HepG2 (cell line): ENCODE measurements at regions not wholly inside any gene's neighbourhood (a gene's known extent, or its start where the extent isn't known, plus 50 kb on each side); places are given as distances from the start of the nearest gene placed in this dataset.

Source experiments
- ATAC-seq: fragments of 200-7000 bp; cut with Tn5 transposase; 3 replicates; pipeline ENCODE4 v1.9.1; 2020; ENCODE audit warnings: mild to moderate bottlenecking, moderate library complexity
- BruUV-seq: library from RNA; stranded (reverse); fragments of 400-500 nt; replicated peaks from 2 replicates; lab custom pipeline; 2021; lab: Mats Ljungman, UMichigan
- CTCF ChIA-PET: fragments of 300-600 bp; formaldehyde crosslinking; extraction: SDS; loops from one replicate; lab custom pipeline; 2021; ENCODE audit warnings: low total read pairs, inconsistent platforms, low intra/inter-chr PET ratio; lab: Yijun Ruan, JAX
- POLR2A ChIA-PET: fragments of 350-600 bp; sonication (Branson Sonifier 250); formaldehyde crosslinking; loops from one replicate; lab custom pipeline; 2020; ENCODE audit warnings: antibody characterized with exemption, inconsistent platforms; lab: Yijun Ruan, JAX
- DNase-seq: peaks from one replicate; pipeline ENCODE4 v3.0.0-alpha.2; 2015; ENCODE audit warnings: low spot score
- FAIRE-seq: peaks from 3 replicates; lab custom pipeline; 2011; peaks lifted over from hg19 to GRCh38; lab: Jason Lieb, UNC
- H2AFZ ChIP-seq: one replicate; pipeline ENCODE4 v1.6.1; 2011; ENCODE audit warnings: low read length, inconsistent platforms
- H3K27ac ChIP-seq: fragments of 300-600 bp; 3 replicates; pipeline ENCODE4 v1.8.0; 2011; ENCODE audit warnings: mixed run types, mild to moderate bottlenecking, mixed read lengths, low read length, inconsistent platforms; ENCODE audit not compliant: insufficient read depth; ENCODE audit errors: extremely low read length
- H3K27me3 ChIP-seq, 2 experiments: fragments of 200-600 bp in 1 of 2; 2 replicates in 1 of 2; 3 replicates in 1 of 2; pipeline versions ENCODE4 v1.6.0 to v1.8.0; 2011; ENCODE audit warnings: low read length in 2 of 2, mild to moderate bottlenecking in 2 of 2, moderate library complexity in 2 of 2, inconsistent platforms in 1 of 2; ENCODE audit not compliant: insufficient read depth in 2 of 2, control insufficient read depth in 1 of 2
- H3K36me3 ChIP-seq, 2 experiments: fragments of 200-600 bp in 1 of 2; replicated peaks in 1 of 2; 2 replicates in 1 of 2; 3 replicates in 1 of 2; pipeline versions ENCODE4 v1.5.1 to v1.8.0; 2011; ENCODE audit warnings: low read length in 2 of 2, inconsistent platforms in 1 of 2; ENCODE audit not compliant: insufficient read depth in 2 of 2, control insufficient read depth in 1 of 2
- H3K4me1 ChIP-seq: 2 replicates; pipeline ENCODE4 v1.5.1; 2012; ENCODE audit warnings: low read length, inconsistent platforms; ENCODE audit not compliant: insufficient read depth
- H3K4me2 ChIP-seq: 2 replicates; pipeline ENCODE4 v1.6.0; 2011; ENCODE audit warnings: low read depth, low read length, inconsistent platforms
- H3K4me3 ChIP-seq, 3 experiments: fragments of 200-600 bp in 1 of 3; sonication (generic), shearing (Covaris generic) in 1 of 3; replicated peaks in 1 of 3; 2 replicates each; pipeline ENCODE4 v1.5.1; 2011 to 2016; ENCODE audit warnings: low read length in 3 of 3, inconsistent platforms in 2 of 3, low read depth in 2 of 3, mild to moderate bottlenecking in 2 of 3, control low read depth in 1 of 3, mixed read lengths in 1 of 3; ENCODE audit not compliant: insufficient read depth in 1 of 3
- H3K79me2 ChIP-seq: one replicate; pipeline ENCODE4 v1.6.1; 2011; ENCODE audit warnings: low read length, inconsistent platforms; ENCODE audit not compliant: insufficient read depth
- H3K9ac ChIP-seq: 2 replicates; pipeline ENCODE4 v1.6.0; 2011; ENCODE audit warnings: mild to moderate bottlenecking, low read depth, low read length, inconsistent platforms; ENCODE audit not compliant: insufficient read depth
- H3K9me3 ChIP-seq: 2 replicates; pipeline ENCODE4 v1.5.1; 2012; ENCODE audit warnings: mild to moderate bottlenecking, low read length
- H4K20me1 ChIP-seq: 2 replicates; pipeline ENCODE4 v1.6.0; 2011; ENCODE audit warnings: inconsistent platforms, mild to moderate bottlenecking, low read length, moderate library complexity; ENCODE audit not compliant: insufficient read depth
- NR2C2 ChIP-seq: sonication (generic); formaldehyde crosslinking; IDR thresholded peaks from 2 replicates; pipeline ENCODE4 v1.4.0; 2020; ENCODE audit warnings: missing genetic modification reagents, mild to moderate bottlenecking, moderate library complexity, borderline replicate concordance
- SOX6 ChIP-seq, 2 experiments: fragments of 450-650 bp in 1 of 2; sonication (generic) in 1 of 2; formaldehyde crosslinking in 1 of 2; IDR thresholded peaks; 2 replicates each; pipeline versions ENCODE4 v1.4.0 to v1.6.1; 2017 to 2020; ENCODE audit warnings: antibody characterized with exemption in 1 of 2, mild to moderate bottlenecking in 1 of 2, missing genetic modification reagents in 1 of 2
- ZNF609 ChIP-seq: sonication (generic); formaldehyde crosslinking; IDR thresholded peaks from 2 replicates; pipeline ENCODE4 v1.4.0; 2020; ENCODE audit warnings: mild to moderate bottlenecking, missing genetic modification reagents, borderline replicate concordance
- WGBS: methylation state at CpG from one replicate; pipeline ENCODE4 v1.1.6; 2017; ENCODE audit warnings: low lambda C conversion rate; 5-methylcytosine and 5-hydroxymethylcytosine counted together
- in situ Hi-C: cut with HindIII; loops from 2 replicates; pipeline ENCODE4 v1.10.0; 2017; ENCODE audit warnings: low pct_unique_long_range_greater_than_20kb; ENCODE audit not compliant: extremely low pct_ligation_motif_present
- intact Hi-C: fragments of 100-400 bp; cut with micrococcal nuclease; formaldehyde crosslinking; loops from one replicate; pipeline ENCODE4 v1.10.0; 2022; ENCODE audit not compliant: unreplicated experiment
- TF ChIP-seq, protein P1 (sequence below): IDR thresholded peaks from 2 replicates; pipeline ENCODE4 v1.4.0; 2020; ENCODE audit warnings: mild to moderate bottlenecking, missing genetic modification reagents

DNA sequence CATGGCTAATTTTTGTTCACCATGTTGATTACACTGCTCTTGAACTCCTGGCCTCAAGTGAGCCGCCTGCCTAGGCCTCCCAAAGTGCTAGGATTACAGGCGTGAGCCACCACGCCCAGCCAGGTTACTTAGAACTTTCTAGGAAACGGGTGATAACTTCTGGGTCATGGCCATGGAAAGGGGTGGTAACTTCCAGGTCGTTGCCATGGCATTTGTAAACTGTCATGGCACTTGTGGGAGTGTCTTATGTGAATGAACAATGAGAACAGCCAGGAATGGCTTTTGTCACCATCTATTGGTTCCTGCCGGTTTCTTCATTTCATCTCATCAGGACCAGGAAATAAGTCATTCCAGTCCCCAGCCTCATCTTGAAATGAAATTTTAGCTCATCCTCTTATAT lies 120.9 kb downstream of the SLC16A9 start:
- intact Hi-C loops: no loop called here
- CTCF ChIA-PET: no interaction called here
- Histone ChIP-seq H4K20me1 (no peaks in the 10 kb centered on the region), H3K4me2 (no peak overlapping the region), H3K79me2 (no peaks in the 10 kb centered on the region), H3K36me3 (no peaks in the 10 kb centered on the region), H3K9ac (no peak overlapping the region), H3K9me3 (no peaks in the 10 kb centered on the region), H3K27ac (no peak overlapping the region), H3K4me1 (no peaks in the 10 kb centered on the region), H2AFZ (no peak overlapping the region), H3K4me3 (no peak overlapping the region), H3K27me3 (peaks cover 0 to 4% of the 10 kb centered on the region in 2 experiments; a peak in 2 of 5 replicates)
- DNase-seq (no peak), FAIRE-seq (no peak), ATAC-seq (no peak)
- TF ChIP-seq ZNF609 (CRISPR knock-in tag) (no peak), NR2C2 (CRISPR knock-in tag) (peak; percentile 39; the same call in 1 of the 2 replicates), SOX6 (IDR thresholded peaks at IDR 0.05) (no peak), SOX6 (CRISPR knock-in tag; IDR thresholded peaks at IDR 0.05) (no peak)
- TF ChIP-seq, protein P1, sequence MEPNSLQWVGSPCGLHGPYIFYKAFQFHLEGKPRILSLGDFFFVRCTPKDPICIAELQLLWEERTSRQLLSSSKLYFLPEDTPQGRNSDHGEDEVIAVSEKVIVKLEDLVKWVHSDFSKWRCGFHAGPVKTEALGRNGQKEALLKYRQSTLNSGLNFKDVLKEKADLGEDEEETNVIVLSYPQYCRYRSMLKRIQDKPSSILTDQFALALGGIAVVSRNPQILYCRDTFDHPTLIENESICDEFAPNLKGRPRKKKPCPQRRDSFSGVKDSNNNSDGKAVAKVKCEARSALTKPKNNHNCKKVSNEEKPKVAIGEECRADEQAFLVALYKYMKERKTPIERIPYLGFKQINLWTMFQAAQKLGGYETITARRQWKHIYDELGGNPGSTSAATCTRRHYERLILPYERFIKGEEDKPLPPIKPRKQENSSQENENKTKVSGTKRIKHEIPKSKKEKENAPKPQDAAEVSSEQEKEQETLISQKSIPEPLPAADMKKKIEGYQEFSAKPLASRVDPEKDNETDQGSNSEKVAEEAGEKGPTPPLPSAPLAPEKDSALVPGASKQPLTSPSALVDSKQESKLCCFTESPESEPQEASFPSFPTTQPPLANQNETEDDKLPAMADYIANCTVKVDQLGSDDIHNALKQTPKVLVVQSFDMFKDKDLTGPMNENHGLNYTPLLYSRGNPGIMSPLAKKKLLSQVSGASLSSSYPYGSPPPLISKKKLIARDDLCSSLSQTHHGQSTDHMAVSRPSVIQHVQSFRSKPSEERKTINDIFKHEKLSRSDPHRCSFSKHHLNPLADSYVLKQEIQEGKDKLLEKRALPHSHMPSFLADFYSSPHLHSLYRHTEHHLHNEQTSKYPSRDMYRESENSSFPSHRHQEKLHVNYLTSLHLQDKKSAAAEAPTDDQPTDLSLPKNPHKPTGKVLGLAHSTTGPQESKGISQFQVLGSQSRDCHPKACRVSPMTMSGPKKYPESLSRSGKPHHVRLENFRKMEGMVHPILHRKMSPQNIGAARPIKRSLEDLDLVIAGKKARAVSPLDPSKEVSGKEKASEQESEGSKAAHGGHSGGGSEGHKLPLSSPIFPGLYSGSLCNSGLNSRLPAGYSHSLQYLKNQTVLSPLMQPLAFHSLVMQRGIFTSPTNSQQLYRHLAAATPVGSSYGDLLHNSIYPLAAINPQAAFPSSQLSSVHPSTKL (CRISPR knock-in tag): no peak
- 35% methylated on average over 6 of the region's 6 CpGs for WGBS
- in situ Hi-C loops: loop anchor here (25.0 kb wide), 1 partner anchor 676 kb away; no protein-coding TSS in a partner anchor
- BruUV-seq: no TSS peak
- POLR2A ChIA-PET: no interaction called here
